CD4-positive, alpha-beta T cell (primary cell): ENCODE measurements at regions not wholly inside any gene's neighbourhood (a gene's known extent, or its start where the extent isn't known, plus 50 kb on each side); places are given as distances from the start of the nearest gene placed in this dataset.

ENCODE experiments used
- ATAC-seq: fragments of 200-7000 bp; cut with Tn5 transposase; one replicate; pipeline ENCODE4 v1.10.0; 2022; ENCODE audit warnings: mild to moderate bottlenecking; ENCODE audit not compliant: poor library complexity
- CTCF ChIA-PET: fragments of 350-600 bp; sonication (Branson Sonifier 250); formaldehyde crosslinking; loops from one replicate; lab custom pipeline; 2021; ENCODE audit warnings: antibody characterized with exemption, inconsistent platforms; lab: Charles Lee
- POLR2A ChIA-PET: fragments of 350-600 bp; sonication (Branson Sonifier 250); formaldehyde crosslinking; loops from one replicate; lab custom pipeline; 2021; ENCODE audit warnings: antibody characterized with exemption, inconsistent platforms; lab: Charles Lee
- DNase-seq, 14 experiments: peaks; one replicate each; pipeline ENCODE4 v3.0.0-alpha.2; 2013 to 2020; ENCODE audit warnings: mixed read lengths in 2 of 14
- H3K27ac ChIP-seq, 2 donors: one replicate each; pipeline versions ENCODE4 v1.5.1 to v1.7.0; 2013; ENCODE audit warnings: low read length in 2 of 2, low read depth in 1 of 2, mild to moderate bottlenecking in 1 of 2
- H3K27me3 ChIP-seq, 2 experiments: 1 replicate in 1 of 2; 2 replicates in 1 of 2; pipeline versions ENCODE4 v1.6.1 to v1.7.0; 2013; ENCODE audit warnings: low read length in 2 of 2, control low read depth in 1 of 2, mild to moderate bottlenecking in 1 of 2, moderate library complexity in 1 of 2; ENCODE audit not compliant: insufficient read depth in 2 of 2, control insufficient read depth in 1 of 2
- H3K36me3 ChIP-seq: one replicate; pipeline ENCODE4 v1.6.1; 2013; ENCODE audit warnings: low read length, control low read depth; ENCODE audit not compliant: insufficient read depth
- H3K4me1 ChIP-seq: one replicate; pipeline ENCODE4 v1.6.1; 2013; ENCODE audit warnings: low read length, control low read depth; ENCODE audit not compliant: insufficient read depth
- H3K4me3 ChIP-seq: one replicate; pipeline ENCODE4 v1.5.1; 2013; ENCODE audit warnings: mild to moderate bottlenecking, low read length, moderate library complexity
- H3K9me3 ChIP-seq, 2 experiments: 1 replicate in 1 of 2; 2 replicates in 1 of 2; pipeline versions ENCODE4 v1.6.1 to v1.7.0; 2013; ENCODE audit warnings: low read length in 2 of 2, mild to moderate bottlenecking in 2 of 2, control low read depth in 1 of 2, moderate library complexity in 1 of 2; ENCODE audit not compliant: control insufficient read depth in 1 of 2, insufficient read depth in 1 of 2
- H3K27ac Mint-ChIP-seq: one replicate; pipeline ENCODE4 v1.8.0; 2020; ENCODE audit warnings: mixed read lengths
- H3K27me3 Mint-ChIP-seq: one replicate; pipeline ENCODE4 v1.8.0; 2021; ENCODE audit warnings: mixed read lengths
- H3K36me3 Mint-ChIP-seq: one replicate; pipeline ENCODE4 v1.8.0; 2021; ENCODE audit warnings: low read depth, mixed read lengths
- H3K4me1 Mint-ChIP-seq: one replicate; pipeline ENCODE4 v1.8.0; 2021; ENCODE audit warnings: low read depth, mixed read lengths
- H3K4me3 Mint-ChIP-seq: one replicate; pipeline ENCODE4 v1.8.0; 2020; ENCODE audit warnings: mild to moderate bottlenecking, mixed read lengths
- H3K9me3 Mint-ChIP-seq: one replicate; pipeline ENCODE4 v1.8.0; 2020; ENCODE audit warnings: mixed read lengths
- intact Hi-C, 2 experiments: fragments of 100-400 bp; cut with DNase I in 1 of 2; cut with micrococcal nuclease in 1 of 2; formaldehyde crosslinking; loops; one replicate each; pipeline versions ENCODE4 v1.15.1 to v1.9.0; 2023 to 2025; cut with DNase I, micrococcal nuclease
- TF ChIP-seq, protein P1 (sequence below): fragments of 200-600 bp; IDR thresholded peaks from one replicate; pipeline ENCODE4 v1.8.0; 2022; ENCODE audit warnings: antibody characterized with exemption, mild to moderate bottlenecking

DNA sequence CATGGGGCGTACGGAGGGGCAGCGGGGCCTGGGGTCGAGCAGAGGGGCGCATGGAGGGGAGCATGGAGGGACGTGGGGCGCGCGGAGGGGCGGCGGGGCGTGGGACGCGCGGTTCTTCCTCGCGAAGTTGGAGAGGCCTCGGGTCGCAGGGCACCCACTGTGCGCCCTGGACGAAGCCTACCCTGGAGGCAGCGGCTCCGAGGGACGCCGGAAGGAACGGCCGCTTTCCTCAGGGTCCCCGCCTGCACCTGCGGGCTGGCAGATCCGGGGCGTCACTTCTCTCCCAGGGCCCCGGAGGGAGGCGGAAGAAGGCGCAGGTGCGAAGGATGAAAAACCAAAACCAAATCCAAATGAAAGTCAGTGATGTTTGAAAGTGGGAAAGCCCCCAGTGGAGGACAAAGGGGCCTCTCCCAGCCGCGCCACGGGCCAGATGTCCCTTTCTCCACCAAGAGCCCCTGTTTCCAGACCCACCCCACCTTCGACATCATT is 142.1 kb upstream of the PDE10A start:
- H3K4me3 Mint-ChIP-seq, result no peak overlapping the region
- ATAC-seq, result no peak
- H3K27me3 Mint-ChIP-seq, result peaks cover 35% of the 10 kb centered on the region
- peaks cover 3% of the 10 kb centered on the region for H3K9me3 Mint-ChIP-seq
- TF ChIP-seq, protein P1, sequence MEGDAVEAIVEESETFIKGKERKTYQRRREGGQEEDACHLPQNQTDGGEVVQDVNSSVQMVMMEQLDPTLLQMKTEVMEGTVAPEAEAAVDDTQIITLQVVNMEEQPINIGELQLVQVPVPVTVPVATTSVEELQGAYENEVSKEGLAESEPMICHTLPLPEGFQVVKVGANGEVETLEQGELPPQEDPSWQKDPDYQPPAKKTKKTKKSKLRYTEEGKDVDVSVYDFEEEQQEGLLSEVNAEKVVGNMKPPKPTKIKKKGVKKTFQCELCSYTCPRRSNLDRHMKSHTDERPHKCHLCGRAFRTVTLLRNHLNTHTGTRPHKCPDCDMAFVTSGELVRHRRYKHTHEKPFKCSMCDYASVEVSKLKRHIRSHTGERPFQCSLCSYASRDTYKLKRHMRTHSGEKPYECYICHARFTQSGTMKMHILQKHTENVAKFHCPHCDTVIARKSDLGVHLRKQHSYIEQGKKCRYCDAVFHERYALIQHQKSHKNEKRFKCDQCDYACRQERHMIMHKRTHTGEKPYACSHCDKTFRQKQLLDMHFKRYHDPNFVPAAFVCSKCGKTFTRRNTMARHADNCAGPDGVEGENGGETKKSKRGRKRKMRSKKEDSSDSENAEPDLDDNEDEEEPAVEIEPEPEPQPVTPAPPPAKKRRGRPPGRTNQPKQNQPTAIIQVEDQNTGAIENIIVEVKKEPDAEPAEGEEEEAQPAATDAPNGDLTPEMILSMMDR, result no peak
- no peak overlapping the region for H3K27ac Mint-ChIP-seq
- POLR2A ChIA-PET, result no interaction called here
- no peak overlapping the region for H3K4me3 ChIP-seq
- no peaks in the 10 kb centered on the region for H3K27me3 ChIP-seq
- no peak for DNase-seq
- no peaks in the 10 kb centered on the region for H3K4me1 ChIP-seq
- CTCF ChIA-PET, result no interaction called here
- no peaks in the 10 kb centered on the region for H3K4me1 Mint-ChIP-seq
- intact Hi-C loops, result no loop called here
- H3K36me3 Mint-ChIP-seq, result no peaks in the 10 kb centered on the region
- no peaks in the 10 kb centered on the region for H3K36me3 ChIP-seq
- peaks cover 0 to 21% of the 10 kb centered on the region in 2 experiments for H3K9me3 ChIP-seq
- no peak overlapping the region for H3K27ac ChIP-seq

DNA sequence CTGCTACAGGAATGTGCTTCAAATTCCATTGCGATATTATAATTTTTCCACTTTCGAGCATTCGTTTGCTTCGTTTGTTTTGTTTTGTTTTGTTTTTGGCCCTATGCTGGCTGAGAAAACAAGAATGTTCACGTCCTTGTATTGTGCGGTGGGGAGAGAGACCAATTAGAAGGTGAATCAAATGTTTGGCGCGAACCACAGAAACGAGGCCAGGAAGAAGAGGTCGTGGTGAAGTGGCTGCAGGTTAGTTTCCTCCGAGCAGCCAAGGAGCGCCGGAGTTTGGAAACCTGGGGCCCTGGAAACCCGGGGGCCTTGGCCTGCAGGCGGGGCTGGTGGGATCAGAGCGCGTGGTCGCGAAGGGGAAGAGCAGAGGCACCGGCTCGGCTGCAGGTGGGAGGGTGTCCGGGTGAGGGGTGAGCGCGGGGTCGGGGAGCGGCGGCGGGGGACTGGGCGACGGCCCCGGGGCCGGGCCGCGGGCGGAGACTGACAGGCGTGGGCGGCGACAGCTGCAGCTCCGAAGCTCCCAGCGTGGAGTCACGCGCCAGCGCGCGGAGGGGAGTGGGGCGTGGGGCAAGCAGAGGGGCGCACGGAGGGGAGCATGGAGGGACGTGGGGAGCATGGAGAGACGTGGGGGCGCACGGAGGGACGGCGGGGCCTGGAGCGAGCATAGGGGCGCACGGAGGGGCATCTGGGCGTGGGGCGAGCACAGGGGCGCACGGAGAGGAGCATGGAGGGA is 141.5 kb upstream of the PDE10A start:
- POLR2A ChIA-PET, result no interaction called here
- peaks cover 3% of the 10 kb centered on the region for H3K9me3 Mint-ChIP-seq

DNA sequence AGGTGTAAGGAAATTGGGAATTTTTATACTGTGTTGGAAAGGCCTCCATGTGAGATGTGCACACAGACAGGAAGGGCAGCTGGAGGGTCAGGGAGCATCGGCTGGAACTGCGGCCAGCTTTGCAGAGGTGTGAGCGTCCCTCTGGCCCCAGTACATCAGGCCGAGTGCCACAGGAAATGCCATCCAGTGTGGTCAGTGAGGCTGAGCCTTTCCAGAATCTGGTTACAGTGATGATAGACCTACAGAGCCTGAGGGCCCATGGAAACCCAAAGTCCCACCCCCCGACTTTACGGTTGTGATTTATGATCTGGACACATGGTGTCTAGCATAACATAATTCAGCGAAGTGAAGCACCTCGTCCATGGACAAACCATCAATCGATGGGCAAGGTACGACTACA is 137.3 kb upstream of the PDE10A start:
- H3K27ac Mint-ChIP-seq, result no peak overlapping the region
- POLR2A ChIA-PET, result no interaction called here
- intact Hi-C loops, result no loop called here

More for the DNA sequence above, 141.5 kb upstream of the PDE10A start:
- Mint-ChIP-seq H3K27ac (no peak overlapping the region), H3K27me3 (peaks cover 35% of the 10 kb centered on the region), H3K4me1 (no peaks in the 10 kb centered on the region), H3K4me3 (no peak overlapping the region), H3K36me3 (no peaks in the 10 kb centered on the region)
- H3K36me3 ChIP-seq, result no peaks in the 10 kb centered on the region
- ATAC-seq (no peak), DNase-seq (no peak)
- TF ChIP-seq, protein P1, result no peak
- H3K27ac ChIP-seq, result no peak overlapping the region
- peaks cover 0 to 16% of the 10 kb centered on the region in 2 experiments for H3K9me3 ChIP-seq
- H3K4me3 ChIP-seq, result no peak overlapping the region
- no peaks in the 10 kb centered on the region for H3K27me3 ChIP-seq
- CTCF ChIA-PET, result no interaction called here
- H3K4me1 ChIP-seq, result no peaks in the 10 kb centered on the region
- intact Hi-C loops, result no loop called here

More for the DNA sequence above, 137.3 kb upstream of the PDE10A start:
- peaks cover 17% of the 10 kb centered on the region for H3K27me3 Mint-ChIP-seq
- H3K27me3 ChIP-seq, result no peaks in the 10 kb centered on the region
- H3K36me3 Mint-ChIP-seq, result no peaks in the 10 kb centered on the region
- H3K4me1 ChIP-seq, result no peaks in the 10 kb centered on the region
- no peak overlapping the region for H3K4me3 Mint-ChIP-seq
- TF ChIP-seq, protein P1, result no peak
- H3K4me1 Mint-ChIP-seq, result no peaks in the 10 kb centered on the region
- ATAC-seq, result no peak
- H3K4me3 ChIP-seq, result no peak overlapping the region
- no peaks in the 10 kb centered on the region for H3K36me3 ChIP-seq
- peaks cover 3% of the 10 kb centered on the region for H3K9me3 Mint-ChIP-seq
- CTCF ChIA-PET, result no interaction called here
- DNase-seq, result no peak
- H3K9me3 ChIP-seq, result peaks cover 0 to 6% of the 10 kb centered on the region in 2 experiments
- no peak overlapping the region for H3K27ac ChIP-seq
